ENCODE measurements at regions not wholly inside any gene's neighbourhood (a gene's known extent, or its start where the extent isn't known, plus 50 kb on each side); places are given as distances from the start of the nearest gene placed in this dataset.

DNA sequence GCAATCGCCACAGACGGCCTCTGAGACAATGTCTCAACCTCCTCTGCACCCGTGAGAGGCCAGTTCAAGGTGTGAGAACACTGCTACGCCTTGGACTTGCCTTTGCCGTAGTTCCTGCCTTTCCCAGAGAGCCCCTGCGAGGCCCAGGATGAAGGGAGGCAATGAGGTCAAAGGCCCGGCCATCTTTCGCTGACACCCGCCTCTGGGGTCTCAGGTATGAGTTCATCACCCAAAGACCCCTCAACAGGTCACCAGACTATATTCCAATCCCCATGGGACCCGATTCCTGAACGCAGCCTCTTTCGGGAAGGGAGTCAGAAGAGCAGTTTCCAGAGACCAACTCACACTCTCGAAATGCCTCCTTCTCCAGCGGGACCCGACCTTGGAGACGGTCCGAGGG is 573.5 kb downstream of the KCNJ18 start:
- H3K4me1 ChIP-seq (ENCODE audit: insufficient read depth, low read length): no peaks in the 10 kb centered on the region
- H3K4me2 ChIP-seq (ENCODE audit: insufficient read depth, low read length): no peak overlapping the region
- H2AFZ ChIP-seq (ENCODE audit: low read depth, low read length): no peak overlapping the region
- peaks cover 7% of the 10 kb centered on the region for H3K9me3 ChIP-seq (ENCODE audit: insufficient read depth, low read length, severe bottlenecking)
- H3K79me2 ChIP-seq (ENCODE audit: insufficient read depth, low read length): no peaks in the 10 kb centered on the region
- no peak overlapping the region for H3K27ac ChIP-seq (ENCODE audit: low read length)
- TF ChIP-seq EZH2 (IDR thresholded peaks at IDR 0.05; ENCODE audit: borderline replicate concordance, low read depth, low read length, severe bottlenecking): no peak
- no peak for TF ChIP-seq CTCF (IDR thresholded peaks at IDR 0.05; ENCODE audit: borderline replicate concordance, extremely low read depth, low read length, poor library complexity, severe bottlenecking)
- H4K20me1 ChIP-seq (ENCODE audit: insufficient read depth, low read length): no peaks in the 10 kb centered on the region
- H3K27me3 ChIP-seq (ENCODE audit: insufficient read depth, low read length, poor library complexity): no peaks in the 10 kb centered on the region
- H3K9ac ChIP-seq (ENCODE audit: low read depth, low read length): no peak overlapping the region
- DNase-seq: no peak
- no peak overlapping the region for H3K4me3 ChIP-seq (ENCODE audit: low read depth in 1 of 2, low read length in 2 of 2)
- H3K36me3 ChIP-seq (ENCODE audit: insufficient read depth, low read length): no peaks in the 10 kb centered on the region
- ATAC-seq (ENCODE audit: insufficient read depth, low read depth): no peak

DNA sequence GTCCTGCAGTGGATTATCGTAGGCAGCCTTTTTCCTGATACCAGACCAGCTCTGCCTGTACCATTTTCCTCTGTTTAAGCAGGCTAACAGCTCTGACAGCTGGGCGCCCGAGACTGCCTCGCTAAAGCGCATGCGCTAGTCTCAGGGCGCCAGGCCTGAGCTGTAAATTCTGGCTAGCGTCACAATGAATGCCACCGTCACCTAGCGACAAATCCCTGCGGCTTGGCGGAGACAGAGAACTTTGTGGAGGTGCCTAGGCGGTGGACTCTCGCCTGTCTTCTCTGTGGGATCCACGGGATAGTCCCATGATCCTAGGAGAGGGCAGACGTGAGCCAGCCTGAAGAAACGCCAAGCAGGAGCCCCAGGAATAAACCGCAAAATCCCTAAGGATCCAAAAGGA is 573.9 kb downstream of the KCNJ18 start:
- H3K4me2 ChIP-seq (ENCODE audit: insufficient read depth, low read length): no peak overlapping the region
- H3K36me3 ChIP-seq (ENCODE audit: insufficient read depth, low read length): no peaks in the 10 kb centered on the region
- no peak overlapping the region for H3K4me3 ChIP-seq (ENCODE audit: low read depth in 1 of 2, low read length in 2 of 2)
- no peaks in the 10 kb centered on the region for H4K20me1 ChIP-seq (ENCODE audit: insufficient read depth, low read length)
- TF ChIP-seq EZH2 (IDR thresholded peaks at IDR 0.05; ENCODE audit: borderline replicate concordance, low read depth, low read length, severe bottlenecking) (no peak), CTCF (IDR thresholded peaks at IDR 0.05; ENCODE audit: borderline replicate concordance, extremely low read depth, low read length, poor library complexity, severe bottlenecking) (no peak)
- H3K27ac ChIP-seq (ENCODE audit: low read length): no peak overlapping the region
- H3K9me3 ChIP-seq (ENCODE audit: insufficient read depth, low read length, severe bottlenecking): peaks cover 9% of the 10 kb centered on the region
- ATAC-seq (ENCODE audit: insufficient read depth, low read depth) (no peak), DNase-seq (no peak)
- no peaks in the 10 kb centered on the region for H3K27me3 ChIP-seq (ENCODE audit: insufficient read depth, low read length, poor library complexity)
- H3K4me1 ChIP-seq (ENCODE audit: insufficient read depth, low read length): no peaks in the 10 kb centered on the region
- no peaks in the 10 kb centered on the region for H3K79me2 ChIP-seq (ENCODE audit: insufficient read depth, low read length)
- no peak overlapping the region for H3K9ac ChIP-seq (ENCODE audit: low read depth, low read length)
- no peak overlapping the region for H2AFZ ChIP-seq (ENCODE audit: low read depth, low read length)

DNA sequence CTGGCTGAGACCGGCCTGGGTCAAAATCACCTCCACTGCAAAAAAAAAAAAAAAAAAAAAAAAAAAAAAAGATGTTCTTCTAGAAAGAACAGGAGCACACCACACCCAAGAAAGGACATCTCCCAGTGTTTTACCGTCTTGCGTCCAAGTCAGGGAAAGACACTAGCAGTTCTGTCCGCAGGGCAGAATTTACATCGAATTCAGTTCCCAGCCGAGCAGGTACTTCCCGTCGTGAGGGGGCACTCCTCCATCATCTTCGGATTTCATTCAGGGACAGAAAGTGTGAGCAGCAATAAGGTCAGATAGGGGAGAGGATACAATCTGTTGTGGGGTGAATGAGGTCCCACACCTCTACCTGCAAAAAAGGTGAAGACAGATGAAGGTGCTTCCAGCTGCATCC is 574.7 kb downstream of the KCNJ18 start:
- no peak overlapping the region for H3K4me2 ChIP-seq (ENCODE audit: insufficient read depth, low read length)
- no peak for DNase-seq
- TF ChIP-seq EZH2 (IDR thresholded peaks at IDR 0.05; ENCODE audit: borderline replicate concordance, low read depth, low read length, severe bottlenecking): no peak
- no peak for TF ChIP-seq CTCF (IDR thresholded peaks at IDR 0.05; ENCODE audit: borderline replicate concordance, extremely low read depth, low read length, poor library complexity, severe bottlenecking)
- H3K4me1 ChIP-seq (ENCODE audit: insufficient read depth, low read length): no peaks in the 10 kb centered on the region
- no peaks in the 10 kb centered on the region for H3K27me3 ChIP-seq (ENCODE audit: insufficient read depth, low read length, poor library complexity)
- no peaks in the 10 kb centered on the region for H4K20me1 ChIP-seq (ENCODE audit: insufficient read depth, low read length)
- no peaks in the 10 kb centered on the region for H3K36me3 ChIP-seq (ENCODE audit: insufficient read depth, low read length)
- H3K9me3 ChIP-seq (ENCODE audit: insufficient read depth, low read length, severe bottlenecking): peaks cover 9% of the 10 kb centered on the region
- H3K4me3 ChIP-seq (ENCODE audit: low read depth in 1 of 2, low read length in 2 of 2): no peak overlapping the region
- H3K79me2 ChIP-seq (ENCODE audit: insufficient read depth, low read length): no peaks in the 10 kb centered on the region
- H3K9ac ChIP-seq (ENCODE audit: low read depth, low read length): no peak overlapping the region
- H2AFZ ChIP-seq (ENCODE audit: low read depth, low read length): no peak overlapping the region
- ATAC-seq (ENCODE audit: insufficient read depth, low read depth): no peak
- H3K27ac ChIP-seq (ENCODE audit: low read length): no peak overlapping the region
